ENCODE measurements at regions not wholly inside any gene's neighbourhood (a gene's known extent, or its start where the extent isn't known, plus 50 kb on each side); places are given as distances from the start of the nearest gene placed in this dataset.

- Histone ChIP-seq H3K9ac (ENCODE audit: low read length) (no peak overlapping the region), H3K4me3 (ENCODE audit: low read length) (no peak overlapping the region), H3K9me3 (ENCODE audit: insufficient read depth, low read length) (no peaks in the 10 kb centered on the region), H3K27me3 (ENCODE audit: low read depth, low read length) (peaks cover 17% of the 10 kb centered on the region), H4K20me1 (ENCODE audit: insufficient read depth, low read length) (no peaks in the 10 kb centered on the region), H3K27ac (ENCODE audit: low read length) (no peak overlapping the region), H3K4me1 (ENCODE audit: low read length) (no peaks in the 10 kb centered on the region), H3K36me3 (replicated peaks; ENCODE audit: low read depth, low read length) (no peaks in the 10 kb centered on the region), H3K79me2 (ENCODE audit: low read length) (no peaks in the 10 kb centered on the region), H2AFZ (ENCODE audit: low read depth, low read length) (no peak overlapping the region), H3K4me2 (ENCODE audit: low read length) (no peak overlapping the region)
- TF ChIP-seq CTCF (IDR thresholded peaks at IDR 0.05; ENCODE audit: low read depth, low read length): no peak
- TF ChIP-seq EZH2phosphoT487 (IDR thresholded peaks at IDR 0.05; ENCODE audit: low read depth): no peak
Observed at GRCh38 chr11:56932572-56933220, 56.0 kb upstream of the OR5AK2 start.

DNA sequence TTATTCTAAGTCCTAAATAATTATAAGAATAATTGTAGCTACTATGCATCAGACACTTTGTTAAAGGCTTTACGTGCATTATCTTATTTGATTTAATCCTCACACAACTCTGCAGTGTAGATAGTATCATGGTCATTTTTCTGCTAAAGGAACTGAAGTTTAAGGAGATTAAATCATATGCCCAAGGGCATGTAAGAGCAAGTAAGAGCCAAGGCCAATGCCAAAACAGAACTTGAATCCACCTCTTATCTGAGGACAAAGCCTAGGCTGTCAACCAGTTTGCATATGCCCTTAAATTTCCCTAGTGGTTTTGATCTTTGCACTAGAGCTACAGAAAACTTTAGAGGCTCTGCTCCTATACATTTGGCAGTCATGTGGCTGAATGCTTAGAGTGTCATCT, 65.6 kb upstream of the OR5AK2 start:
- Histone ChIP-seq H3K79me2 (ENCODE audit: low read length) (no peaks in the 10 kb centered on the region), H3K27me3 (ENCODE audit: low read depth, low read length) (peaks cover 15% of the 10 kb centered on the region; the same call in 1 of the 2 replicates), H3K4me1 (ENCODE audit: low read length) (no peaks in the 10 kb centered on the region), H3K36me3 (replicated peaks; ENCODE audit: low read depth, low read length) (no peaks in the 10 kb centered on the region), H3K27ac (ENCODE audit: low read length) (no peak overlapping the region), H3K4me2 (ENCODE audit: low read length) (no peak overlapping the region), H3K9ac (ENCODE audit: low read length) (no peak overlapping the region), H2AFZ (ENCODE audit: low read depth, low read length) (no peak overlapping the region), H4K20me1 (ENCODE audit: insufficient read depth, low read length) (no peaks in the 10 kb centered on the region), H3K9me3 (ENCODE audit: insufficient read depth, low read length) (no peaks in the 10 kb centered on the region), H3K4me3 (ENCODE audit: low read length) (no peak overlapping the region)
- TF ChIP-seq EZH2phosphoT487 (IDR thresholded peaks at IDR 0.05; ENCODE audit: low read depth): no peak
- TF ChIP-seq CTCF (IDR thresholded peaks at IDR 0.05; ENCODE audit: low read depth, low read length): no peak

DNA sequence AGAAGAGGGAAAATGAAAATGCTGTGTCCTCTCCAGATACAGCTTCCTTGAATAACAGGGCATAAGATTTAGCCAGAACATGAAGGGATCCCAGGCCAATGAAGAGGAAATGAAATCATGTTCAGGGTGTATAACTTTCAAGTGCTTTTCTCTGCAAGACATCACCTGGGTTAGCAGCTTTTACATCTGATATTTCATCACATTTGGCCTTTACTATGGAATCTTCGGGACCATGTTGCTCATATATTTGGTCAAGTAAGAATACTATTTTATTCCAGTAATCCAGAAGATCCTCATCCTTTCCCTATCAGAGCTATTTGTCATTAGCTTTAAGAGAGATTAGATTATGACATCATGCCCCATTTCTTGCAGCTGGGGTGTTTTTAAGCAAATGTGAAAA, 66.3 kb upstream of the OR5AK2 start:
- Histone ChIP-seq H4K20me1 (ENCODE audit: insufficient read depth, low read length) (no peaks in the 10 kb centered on the region), H3K4me3 (ENCODE audit: low read length) (no peak overlapping the region), H2AFZ (ENCODE audit: low read depth, low read length) (no peak overlapping the region), H3K27ac (ENCODE audit: low read length) (no peak overlapping the region), H3K4me1 (ENCODE audit: low read length) (no peaks in the 10 kb centered on the region), H3K27me3 (ENCODE audit: low read depth, low read length) (peaks cover 8% of the 10 kb centered on the region; the same call in 1 of the 2 replicates), H3K4me2 (ENCODE audit: low read length) (no peak overlapping the region), H3K9me3 (ENCODE audit: insufficient read depth, low read length) (no peaks in the 10 kb centered on the region), H3K79me2 (ENCODE audit: low read length) (no peaks in the 10 kb centered on the region), H3K36me3 (replicated peaks; ENCODE audit: low read depth, low read length) (no peaks in the 10 kb centered on the region), H3K9ac (ENCODE audit: low read length) (no peak overlapping the region)
- TF ChIP-seq EZH2phosphoT487 (IDR thresholded peaks at IDR 0.05; ENCODE audit: low read depth): no peak
- no peak for TF ChIP-seq CTCF (IDR thresholded peaks at IDR 0.05; ENCODE audit: low read depth, low read length)

DNA sequence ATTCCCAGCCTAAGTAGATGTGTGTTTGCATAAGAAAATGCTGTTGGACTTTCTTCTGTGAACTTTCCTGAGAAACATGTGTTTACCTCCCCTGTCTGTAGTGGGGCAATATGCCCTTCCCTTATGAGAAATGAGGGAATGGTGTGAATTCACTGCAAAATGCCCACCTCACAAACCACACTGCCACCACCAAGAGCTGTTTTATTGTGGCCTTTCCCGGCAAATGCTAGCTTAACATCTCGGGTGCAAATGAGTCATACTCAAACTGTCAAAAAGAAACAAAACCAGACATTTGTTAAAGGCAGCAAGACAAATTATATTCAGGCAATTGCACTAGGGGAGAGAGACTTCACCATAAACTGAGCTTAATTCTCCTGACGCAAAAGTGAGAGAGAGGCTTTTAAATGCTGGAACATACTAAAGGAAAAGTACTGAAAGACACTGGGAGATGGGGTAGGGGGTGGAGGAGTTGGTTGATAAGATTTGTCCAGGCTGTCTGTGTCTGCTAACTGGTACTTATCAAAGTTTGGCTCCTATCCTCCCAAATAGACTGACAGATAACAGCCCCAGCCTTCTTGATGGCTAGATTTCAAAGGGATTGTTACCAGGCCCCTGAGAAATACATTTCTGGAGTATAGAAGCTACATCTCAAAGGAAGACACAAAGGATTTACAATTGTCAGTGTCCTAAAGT, 70.9 kb upstream of the OR5AK2 start:
- no peak overlapping the region for H3K4me2 ChIP-seq (ENCODE audit: low read length)
- no peaks in the 10 kb centered on the region for H3K79me2 ChIP-seq (ENCODE audit: low read length)
- H2AFZ ChIP-seq (ENCODE audit: low read depth, low read length): no peak overlapping the region
- no peaks in the 10 kb centered on the region for H3K27me3 ChIP-seq (ENCODE audit: low read depth, low read length)
- H4K20me1 ChIP-seq (ENCODE audit: insufficient read depth, low read length): no peaks in the 10 kb centered on the region
- no peak overlapping the region for H3K27ac ChIP-seq (ENCODE audit: low read length)
- H3K4me1 ChIP-seq (ENCODE audit: low read length): no peaks in the 10 kb centered on the region
- H3K9ac ChIP-seq (ENCODE audit: low read length): no peak overlapping the region
- H3K9me3 ChIP-seq (ENCODE audit: insufficient read depth, low read length): no peaks in the 10 kb centered on the region
- no peak overlapping the region for H3K4me3 ChIP-seq (ENCODE audit: low read length)
- no peaks in the 10 kb centered on the region for H3K36me3 ChIP-seq (replicated peaks; ENCODE audit: low read depth, low read length)
- TF ChIP-seq EZH2phosphoT487 (IDR thresholded peaks at IDR 0.05; ENCODE audit: low read depth) (no peak), CTCF (IDR thresholded peaks at IDR 0.05; ENCODE audit: low read depth, low read length) (no peak)
